ENCODE measurements at regions not wholly inside any gene's neighbourhood (a gene's known extent, or its start where the extent isn't known, plus 50 kb on each side); places are given as distances from the start of the nearest gene placed in this dataset.

DNA sequence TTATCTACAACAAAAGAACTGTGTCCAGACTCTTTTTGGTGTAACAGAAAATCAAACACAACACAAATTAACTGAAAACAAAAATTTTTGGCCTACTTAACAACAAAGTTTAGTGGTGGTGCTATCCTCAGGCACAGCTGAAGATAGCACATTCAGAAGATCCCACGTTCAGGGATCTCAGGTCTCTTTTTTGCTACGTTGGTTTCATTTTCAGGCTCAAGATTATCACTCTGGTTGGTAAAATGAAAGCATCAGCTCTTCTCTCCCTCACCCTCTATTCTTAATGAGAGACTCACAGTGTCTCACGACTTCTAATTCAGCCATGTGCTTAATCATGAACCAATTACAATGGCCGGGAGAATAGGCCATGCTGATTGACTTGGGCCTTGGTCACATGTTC is 146.9 kb upstream of the PTPRG start (continued):
- TF ChIP-seq, protein P1, sequence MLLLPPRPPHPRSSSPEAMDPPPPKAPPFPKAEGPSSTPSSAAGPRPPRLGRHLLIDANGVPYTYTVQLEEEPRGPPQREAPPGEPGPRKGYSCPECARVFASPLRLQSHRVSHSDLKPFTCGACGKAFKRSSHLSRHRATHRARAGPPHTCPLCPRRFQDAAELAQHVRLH (CRISPR knock-in tag; IDR thresholded peaks at IDR 0.05; ENCODE audit: borderline replicate concordance, low read depth), result no peak
- TF ChIP-seq ZNF775 (CRISPR knock-in tag; IDR thresholded peaks at IDR 0.05; ENCODE audit: borderline replicate concordance) (no peak), KDM1A (CRISPR knock-in tag; IDR thresholded peaks at IDR 0.05) (no peak), NONO (IDR thresholded peaks at IDR 0.05) (no peak), NONO (CRISPR knock-in tag; conservative IDR thresholded peaks at IDR 0.05) (no peak), TCF7 (IDR thresholded peaks at IDR 0.05; ENCODE audit: low read depth) (no peak)

DNA sequence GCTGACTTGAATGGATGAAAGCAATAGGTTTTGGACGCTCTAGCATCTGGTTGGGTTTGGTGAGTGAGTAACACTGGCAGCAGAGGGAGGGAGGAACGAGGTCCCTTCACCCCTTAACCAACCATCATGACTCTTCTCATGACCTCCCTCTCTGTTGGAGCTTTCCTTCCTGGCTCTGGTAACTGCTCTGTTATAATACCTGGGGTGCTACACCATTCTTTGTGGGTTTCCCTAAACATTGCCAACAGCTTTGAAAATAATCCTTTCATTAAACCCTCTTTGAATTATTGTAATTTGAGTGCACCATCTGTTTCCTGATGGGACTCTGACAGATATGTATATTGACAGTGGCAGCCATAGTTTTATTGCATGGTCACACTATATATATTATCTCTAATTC is 146.2 kb upstream of the PTPRG start:
- WGBS (ENCODE audit: low lambda C conversion rate), result 11% methylated on average over 2 of the region's 2 CpGs
- TF ChIP-seq MIER3 (CRISPR knock-in tag; IDR thresholded peaks at IDR 0.05; ENCODE audit: borderline replicate concordance) (no peak), SP1 (IDR thresholded peaks at IDR 0.05) (no peak), SP1 (CRISPR knock-in tag; IDR thresholded peaks at IDR 0.05) (no peak), ATAD3A (CRISPR knock-in tag; IDR thresholded peaks at IDR 0.05) (no peak), KDM1A (CRISPR knock-in tag; IDR thresholded peaks at IDR 0.05) (no peak), ZNF3 (CRISPR knock-in tag; IDR thresholded peaks at IDR 0.05) (no peak), STAG1 (CRISPR knock-in tag; IDR thresholded peaks at IDR 0.05) (no peak), ZNF121 (CRISPR knock-in tag; IDR thresholded peaks at IDR 0.05) (no peak), ZNF749 (CRISPR knock-in tag; IDR thresholded peaks at IDR 0.05; ENCODE audit: borderline replicate concordance) (no peak), PRMT3 (CRISPR knock-in tag; IDR thresholded peaks at IDR 0.05; ENCODE audit: borderline replicate concordance, low read depth) (no peak), CREB1 (IDR thresholded peaks at IDR 0.05) (no peak), CREB1 (CRISPR knock-in tag; IDR thresholded peaks at IDR 0.05) (no peak), ZFP41 (CRISPR knock-in tag; IDR thresholded peaks at IDR 0.05; ENCODE audit: borderline replicate concordance) (no peak), ZBTB7A (CRISPR knock-in tag; IDR thresholded peaks at IDR 0.05) (no peak), KLF12 (CRISPR knock-in tag; IDR thresholded peaks at IDR 0.05; ENCODE audit: borderline replicate concordance) (no peak), ZNF530 (CRISPR knock-in tag; IDR thresholded peaks at IDR 0.05; ENCODE audit: low read depth) (no peak), MED13 (CRISPR knock-in tag; IDR thresholded peaks at IDR 0.05) (no peak), ZNF747 (CRISPR knock-in tag; IDR thresholded peaks at IDR 0.05; ENCODE audit: borderline replicate concordance) (no peak)
- TF ChIP-seq, protein P2, sequence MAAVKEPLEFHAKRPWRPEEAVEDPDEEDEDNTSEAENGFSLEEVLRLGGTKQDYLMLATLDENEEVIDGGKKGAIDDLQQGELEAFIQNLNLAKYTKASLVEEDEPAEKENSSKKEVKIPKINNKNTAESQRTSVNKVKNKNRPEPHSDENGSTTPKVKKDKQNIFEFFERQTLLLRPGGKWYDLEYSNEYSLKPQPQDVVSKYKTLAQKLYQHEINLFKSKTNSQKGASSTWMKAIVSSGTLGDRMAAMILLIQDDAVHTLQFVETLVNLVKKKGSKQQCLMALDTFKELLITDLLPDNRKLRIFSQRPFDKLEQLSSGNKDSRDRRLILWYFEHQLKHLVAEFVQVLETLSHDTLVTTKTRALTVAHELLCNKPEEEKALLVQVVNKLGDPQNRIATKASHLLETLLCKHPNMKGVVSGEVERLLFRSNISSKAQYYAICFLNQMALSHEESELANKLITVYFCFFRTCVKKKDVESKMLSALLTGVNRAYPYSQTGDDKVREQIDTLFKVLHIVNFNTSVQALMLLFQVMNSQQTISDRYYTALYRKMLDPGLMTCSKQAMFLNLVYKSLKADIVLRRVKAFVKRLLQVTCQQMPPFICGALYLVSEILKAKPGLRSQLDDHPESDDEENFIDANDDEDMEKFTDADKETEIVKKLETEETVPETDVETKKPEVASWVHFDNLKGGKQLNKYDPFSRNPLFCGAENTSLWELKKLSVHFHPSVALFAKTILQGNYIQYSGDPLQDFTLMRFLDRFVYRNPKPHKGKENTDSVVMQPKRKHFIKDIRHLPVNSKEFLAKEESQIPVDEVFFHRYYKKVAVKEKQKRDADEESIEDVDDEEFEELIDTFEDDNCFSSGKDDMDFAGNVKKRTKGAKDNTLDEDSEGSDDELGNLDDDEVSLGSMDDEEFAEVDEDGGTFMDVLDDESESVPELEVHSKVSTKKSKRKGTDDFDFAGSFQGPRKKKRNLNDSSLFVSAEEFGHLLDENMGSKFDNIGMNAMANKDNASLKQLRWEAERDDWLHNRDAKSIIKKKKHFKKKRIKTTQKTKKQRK (IDR thresholded peaks at IDR 0.05; ENCODE audit: low read length), result no peak

More for the DNA sequence above, 146.2 kb upstream of the PTPRG start:
- Histone ChIP-seq H3K4me1 (ENCODE audit: insufficient read depth, low read length) (no peaks in the 10 kb centered on the region), H4K20me1 (ENCODE audit: insufficient read depth, low read length) (no peaks in the 10 kb centered on the region), H3K4me2 (ENCODE audit: low read depth, low read length) (no peak overlapping the region), H3K9me3 (ENCODE audit: low read length) (no peaks in the 10 kb centered on the region), H3K27me3 (ENCODE audit: control insufficient read depth in 1 of 2, insufficient read depth in 2 of 2, low read length in 2 of 2) (no peaks in the 10 kb centered on the region), H3K27ac (ENCODE audit: extremely low read length, insufficient read depth, low read length) (no peak overlapping the region), H3K4me3 (replicated peaks in 1 of 3; ENCODE audit: insufficient read depth in 1 of 3, low read depth in 2 of 3, low read length in 3 of 3) (no peak overlapping the region), H3K36me3 (replicated peaks in 1 of 2; ENCODE audit: control insufficient read depth in 1 of 2, insufficient read depth in 2 of 2, low read length in 2 of 2) (no peaks in the 10 kb centered on the region), H2AFZ (ENCODE audit: low read length) (no peak overlapping the region), H3K79me2 (ENCODE audit: insufficient read depth, low read length) (no peaks in the 10 kb centered on the region), H3K9ac (ENCODE audit: insufficient read depth, low read depth, low read length) (no peak overlapping the region)
- intact Hi-C loops (cut with micrococcal nuclease; ENCODE audit: unreplicated experiment) (no loop called here), in situ Hi-C loops (cut with HindIII; ENCODE audit: extremely low pct_ligation_motif_present, low pct_unique_long_range_greater_than_20kb) (no loop called here)
- DNase-seq (ENCODE audit: low spot score), result no peak
- no peak for ATAC-seq
- no peak for FAIRE-seq
- POLR2A ChIA-PET, result no interaction called here
- CTCF ChIA-PET (ENCODE audit: low intra/inter-chr PET ratio, low total read pairs), result no interaction called here
- BruUV-seq (replicated peaks), result no TSS peak
